Mesendoderm (in vitro differentiated cells): ENCODE measurements at regions not wholly inside any gene's neighbourhood (a gene's known extent, or its start where the extent isn't known, plus 50 kb on each side); places are given as distances from the start of the nearest gene placed in this dataset.

ENCODE experiments used
- DNase-seq: peaks from one replicate; pipeline ENCODE4 v3.0.0; 2013
- H2AK5ac ChIP-seq: 2 replicates; pipeline ENCODE4 v1.6.1; 2013; ENCODE audit warnings: low read length, inconsistent platforms
- H2BK120ac ChIP-seq: 2 replicates; pipeline ENCODE4 v1.6.1; 2013; ENCODE audit warnings: low read depth, mild to moderate bottlenecking, low read length, moderate library complexity, mixed read lengths
- H2BK15ac ChIP-seq: replicated peaks from 2 replicates; pipeline ENCODE4 v1.6.1; 2013; ENCODE audit warnings: low read depth, mild to moderate bottlenecking, moderate library complexity
- H2BK5ac ChIP-seq: 2 replicates; pipeline ENCODE4 v1.6.1; 2013; ENCODE audit warnings: low read length, inconsistent platforms
- H3K18ac ChIP-seq: 2 replicates; pipeline ENCODE4 v1.6.1; 2013; ENCODE audit warnings: mild to moderate bottlenecking, low read length, mixed read lengths
- H3K23ac ChIP-seq: one replicate; pipeline ENCODE4 v1.6.1; 2013; ENCODE audit warnings: low read length
- H3K27ac ChIP-seq: 2 replicates; pipeline ENCODE4 v1.5.1; 2013; ENCODE audit warnings: low read depth, mild to moderate bottlenecking, inconsistent platforms, low read length, moderate library complexity
- H3K27me3 ChIP-seq: 2 replicates; pipeline ENCODE4 v1.6.1; 2013; ENCODE audit warnings: low read length, control low read depth, mild to moderate bottlenecking, inconsistent platforms; ENCODE audit not compliant: insufficient read depth, poor library complexity
- H3K36me3 ChIP-seq: 2 replicates; pipeline ENCODE4 v1.6.1; 2013; ENCODE audit warnings: low read length, inconsistent platforms; ENCODE audit not compliant: control insufficient read depth, insufficient read depth
- H3K4ac ChIP-seq: one replicate; pipeline ENCODE4 v1.6.1; 2013; ENCODE audit warnings: low read depth, mild to moderate bottlenecking, low read length, moderate library complexity
- H3K4me1 ChIP-seq: 2 replicates; pipeline ENCODE4 v1.6.1; 2013; ENCODE audit warnings: low read depth, low read length, inconsistent platforms; ENCODE audit not compliant: control insufficient read depth
- H3K4me2 ChIP-seq: 2 replicates; pipeline ENCODE4 v1.6.1; 2013; ENCODE audit warnings: low read length
- H3K4me3 ChIP-seq: 2 replicates; pipeline ENCODE4 v1.5.1; 2013; ENCODE audit warnings: mild to moderate bottlenecking, low read length
- H3K56ac ChIP-seq: one replicate; pipeline ENCODE4 v1.6.1; 2013; ENCODE audit warnings: low read length
- H3K79me1 ChIP-seq: 2 replicates; pipeline ENCODE4 v1.6.1; 2013; ENCODE audit warnings: low read length, inconsistent platforms
- H3K79me2 ChIP-seq: 2 replicates; pipeline ENCODE4 v1.6.1; 2013; ENCODE audit warnings: mild to moderate bottlenecking, low read length; ENCODE audit not compliant: control insufficient read depth, insufficient read depth
- H3K9ac ChIP-seq: 2 replicates; pipeline ENCODE4 v1.6.1; 2013; ENCODE audit warnings: low read length, inconsistent platforms
- H4K5ac ChIP-seq: one replicate; pipeline ENCODE4 v1.6.1; 2013; ENCODE audit warnings: low read length
- H4K8ac ChIP-seq: one replicate; pipeline ENCODE4 v1.6.1; 2013; ENCODE audit warnings: low read depth, mild to moderate bottlenecking, control low read depth, low read length, moderate library complexity
- WGBS: extraction: QIAGEN DNeasy Blood & Tissue Kit; methylation state at CpG from one replicate; pipeline ENCODE4 v1.1.7; 2013; ENCODE audit warnings: low lambda C conversion rate, missing lambda C conversion rate; ENCODE audit not compliant: insufficient coverage; ENCODE audit errors: extremely low coverage; 5-methylcytosine and 5-hydroxymethylcytosine counted together

DNA sequence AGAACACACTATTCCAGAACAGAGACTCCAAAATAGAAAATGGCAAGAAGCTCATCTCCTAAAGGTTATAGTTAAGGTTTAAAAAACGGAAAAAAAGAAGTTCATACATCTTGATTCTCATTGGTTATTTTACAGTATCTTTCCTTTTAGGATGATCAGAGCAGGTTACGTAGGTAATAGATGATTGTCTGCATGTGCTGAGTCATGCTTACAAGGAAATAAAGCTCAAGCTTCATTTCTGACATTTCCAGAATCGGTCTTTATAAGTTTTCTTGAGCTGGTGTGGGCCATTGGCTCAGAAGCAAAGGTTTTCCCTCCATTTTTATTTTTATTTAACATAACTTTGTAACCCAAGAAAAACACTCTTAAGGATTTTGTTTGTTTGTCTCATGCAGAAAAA is 1030.3 kb upstream of the CDH8 start:
- Histone ChIP-seq H2BK15ac (no peak overlapping the region), H3K27ac (no peak overlapping the region), H3K4me3 (no peak overlapping the region), H3K27me3 (no peaks in the 10 kb centered on the region), H3K4me1 (no peaks in the 10 kb centered on the region), H3K9ac (no peak overlapping the region), H3K79me2 (no peaks in the 10 kb centered on the region), H3K4ac (no peak overlapping the region), H2BK5ac (no peak overlapping the region), H3K56ac (no peak overlapping the region), H3K79me1 (no peaks in the 10 kb centered on the region), H3K36me3 (no peaks in the 10 kb centered on the region), H4K8ac (no peak overlapping the region), H2BK120ac (no peak overlapping the region), H2AK5ac (no peak overlapping the region), H4K5ac (no peak overlapping the region), H3K18ac (no peak overlapping the region), H3K4me2 (no peak overlapping the region), H3K23ac (no peak overlapping the region)
- peak; percentile 50 for DNase-seq
- no CpG with 5 or more reads among the region's 3 CpGs for WGBS

DNA sequence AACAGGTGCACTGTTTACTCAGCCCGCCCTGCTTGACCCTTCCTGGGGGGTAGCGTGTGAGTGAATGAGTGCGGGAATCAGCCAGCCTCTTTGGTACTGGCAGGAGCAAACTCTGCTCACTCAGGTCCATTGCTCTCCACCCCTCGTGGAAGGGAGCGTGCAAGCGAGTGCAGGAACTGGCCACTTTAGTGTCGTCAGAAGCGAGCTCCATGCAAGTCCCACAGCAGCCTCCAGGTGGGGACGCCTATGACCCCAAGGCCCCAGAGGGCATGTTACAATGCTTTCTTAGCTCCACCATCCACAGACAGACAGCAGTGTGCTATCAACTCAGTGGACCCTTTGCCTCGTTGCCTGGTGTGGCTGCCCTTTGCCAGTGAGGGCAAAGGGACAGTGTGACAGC is 1025.1 kb upstream of the CDH8 start:
- WGBS: no CpG with 5 or more reads among the region's 10 CpGs
- Histone ChIP-seq H3K27ac (no peak overlapping the region), H4K8ac (no peak overlapping the region), H3K56ac (no peak overlapping the region), H3K27me3 (no peaks in the 10 kb centered on the region), H2BK120ac (no peak overlapping the region), H3K4me2 (no peak overlapping the region), H3K23ac (no peak overlapping the region), H3K4ac (no peak overlapping the region), H3K79me2 (no peaks in the 10 kb centered on the region), H2AK5ac (no peak overlapping the region), H3K4me1 (no peaks in the 10 kb centered on the region), H2BK5ac (no peak overlapping the region), H3K79me1 (no peaks in the 10 kb centered on the region), H3K36me3 (no peaks in the 10 kb centered on the region), H3K9ac (no peak overlapping the region), H3K18ac (no peak overlapping the region), H4K5ac (no peak overlapping the region), H3K4me3 (no peak overlapping the region), H2BK15ac (no peak overlapping the region)
- peak; percentile 25 for DNase-seq

- Histone ChIP-seq H3K4me2 (no peak overlapping the region), H3K56ac (no peak overlapping the region), H3K36me3 (no peaks in the 10 kb centered on the region), H2BK15ac (no peak overlapping the region), H2BK120ac (no peak overlapping the region), H3K4me3 (no peak overlapping the region), H3K23ac (no peak overlapping the region), H3K27ac (no peak overlapping the region), H3K9ac (no peak overlapping the region), H3K4me1 (no peaks in the 10 kb centered on the region), H3K79me2 (no peaks in the 10 kb centered on the region), H3K27me3 (no peaks in the 10 kb centered on the region), H2BK5ac (no peak overlapping the region), H2AK5ac (no peak overlapping the region), H3K18ac (no peak overlapping the region), H3K79me1 (no peaks in the 10 kb centered on the region), H4K8ac (no peak overlapping the region), H4K5ac (no peak overlapping the region), H3K4ac (no peak overlapping the region)
- DNase-seq: no peak
- WGBS: no CpG with 5 or more reads among the region's 6 CpGs
Measured at GRCh38 chr16:63059676-63060075, 1023.4 kb upstream of the CDH8 start.

GRCh38 chr16:63057341-63057740 is 1021.1 kb upstream of the CDH8 start:
- DNase-seq: no peak
- H3K4me2 ChIP-seq: no peak overlapping the region

DNA sequence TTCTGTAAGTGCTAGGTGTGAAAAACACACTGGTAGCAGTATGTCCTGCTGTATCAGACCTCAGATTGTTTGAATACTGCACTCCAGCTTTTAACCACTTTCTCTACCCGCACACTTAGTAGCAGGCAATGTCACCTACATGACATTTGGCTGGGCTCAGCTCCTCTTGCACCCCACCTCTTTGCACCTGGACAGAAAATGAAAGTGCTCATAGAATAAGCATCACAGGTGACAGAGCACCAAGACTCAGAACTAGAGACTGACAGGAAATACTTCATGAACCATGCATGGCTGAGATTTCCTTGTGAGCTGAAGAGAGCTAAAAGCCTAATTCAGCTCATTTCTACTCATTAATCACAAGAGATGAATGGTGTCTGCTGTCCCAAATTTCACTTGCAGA is 1014.2 kb upstream of the CDH8 start:
- Histone ChIP-seq H2BK120ac (no peak overlapping the region), H2BK5ac (no peak overlapping the region), H3K4me1 (no peaks in the 10 kb centered on the region), H2BK15ac (no peak overlapping the region), H3K4me2 (no peak overlapping the region), H3K36me3 (no peaks in the 10 kb centered on the region), H2AK5ac (no peak overlapping the region), H3K56ac (no peak overlapping the region), H4K5ac (no peak overlapping the region), H3K4ac (no peak overlapping the region), H3K27ac (no peak overlapping the region), H3K27me3 (no peaks in the 10 kb centered on the region), H3K79me2 (no peaks in the 10 kb centered on the region), H3K18ac (no peak overlapping the region), H3K9ac (no peak overlapping the region), H3K23ac (no peak overlapping the region), H3K79me1 (no peaks in the 10 kb centered on the region), H3K4me3 (no peak overlapping the region), H4K8ac (no peak overlapping the region)
- no peak for DNase-seq
- no CpG with 5 or more reads among the region's 1 CpG for whole genome bisulfite sequencing

More at GRCh38 chr16:63057341-63057740, 1021.1 kb upstream of the CDH8 start:
- no peak overlapping the region for H2AK5ac ChIP-seq
- whole genome bisulfite sequencing: no CpG with 5 or more reads among the region's 3 CpGs
- no peak overlapping the region for H4K5ac ChIP-seq
- H3K23ac ChIP-seq: no peak overlapping the region
- H3K79me2 ChIP-seq: no peaks in the 10 kb centered on the region
- H2BK15ac ChIP-seq: no peak overlapping the region
- no peaks in the 10 kb centered on the region for H3K36me3 ChIP-seq
- H2BK120ac ChIP-seq: no peak overlapping the region
- no peak overlapping the region for H3K4ac ChIP-seq
- no peak overlapping the region for H3K4me3 ChIP-seq
- H4K8ac ChIP-seq: no peak overlapping the region
- H3K27ac ChIP-seq: no peak overlapping the region
- H2BK5ac ChIP-seq: no peak overlapping the region
- no peak overlapping the region for H3K9ac ChIP-seq
- H3K18ac ChIP-seq: no peak overlapping the region
- no peaks in the 10 kb centered on the region for H3K79me1 ChIP-seq
- no peak overlapping the region for H3K56ac ChIP-seq
- H3K27me3 ChIP-seq: no peaks in the 10 kb centered on the region
- H3K4me1 ChIP-seq: no peaks in the 10 kb centered on the region

- Histone ChIP-seq H3K9ac (no peak overlapping the region), H3K79me2 (no peaks in the 10 kb centered on the region), H4K5ac (no peak overlapping the region), H3K79me1 (no peaks in the 10 kb centered on the region), H3K36me3 (no peaks in the 10 kb centered on the region), H3K18ac (no peak overlapping the region), H3K4me2 (no peak overlapping the region), H2BK15ac (no peak overlapping the region), H3K4me1 (no peaks in the 10 kb centered on the region), H2BK120ac (no peak overlapping the region), H4K8ac (no peak overlapping the region), H3K27me3 (no peaks in the 10 kb centered on the region), H2BK5ac (no peak overlapping the region), H3K56ac (no peak overlapping the region), H3K27ac (no peak overlapping the region), H3K23ac (no peak overlapping the region), H2AK5ac (no peak overlapping the region), H3K4me3 (no peak overlapping the region), H3K4ac (no peak overlapping the region)
- no peak for DNase-seq
- no CpG with 5 or more reads among the region's 7 CpGs for WGBS
Measured at GRCh38 chr16:63038397-63039106, 1002.3 kb upstream of the CDH8 start.
